PC-9 (cell line): ENCODE measurements at regions not wholly inside any gene's neighbourhood (a gene's known extent, or its start where the extent isn't known, plus 50 kb on each side); places are given as distances from the start of the nearest gene placed in this dataset.

Experiments
- BruUV-seq: library from RNA; stranded (reverse); fragments of 400-500 nt; replicated peaks from 2 replicates; lab custom pipeline; 2021; lab: Mats Ljungman, UMichigan
- CTCF ChIA-PET: fragments of 300-600 bp; sonication (Branson Sonifier 250); formaldehyde crosslinking; loops from one replicate; lab custom pipeline; 2022; ENCODE audit warnings: antibody characterized with exemption; lab: Charles Lee
- POLR2A ChIA-PET: fragments of 300-600 bp; sonication (Branson Sonifier 250); formaldehyde crosslinking; loops from one replicate; lab custom pipeline; 2022; ENCODE audit warnings: antibody characterized with exemption; ENCODE audit not compliant: unreplicated experiment; lab: Charles Lee
- DNase-seq, 2 experiments: peaks; one replicate each; pipeline versions ENCODE4 v3.0.0 to v3.0.0-alpha.2; 2015 to 2022; ENCODE audit warnings: mixed read lengths in 1 of 2
- H2AFZ ChIP-seq: fragments of 200-600 bp; sonication (generic); 2 replicates; pipeline ENCODE4 v1.8.1; 2017; ENCODE audit warnings: antibody characterized with exemption
- H3F3A ChIP-seq: fragments of 200-600 bp; sonication (generic); 2 replicates; pipeline ENCODE4 v1.8.1; 2017; ENCODE audit warnings: antibody characterized with exemption, mild to moderate bottlenecking, low read depth; ENCODE audit not compliant: insufficient read depth
- H3K27ac ChIP-seq: fragments of 200-600 bp; sonication (generic); 2 replicates; pipeline ENCODE4 v1.6.1; 2016; ENCODE audit warnings: mixed run types
- H3K27me3 ChIP-seq: fragments of 200-600 bp; sonication (generic); 2 replicates; pipeline ENCODE4 v1.6.1; 2016; ENCODE audit warnings: low read depth, mixed run types; ENCODE audit not compliant: insufficient read depth
- H3K36me3 ChIP-seq: fragments of 200-600 bp; sonication (generic); 2 replicates; pipeline ENCODE4 v1.6.1; 2016; ENCODE audit warnings: low read depth, mixed run types
- H3K4me1 ChIP-seq: fragments of 200-600 bp; sonication (generic); replicated peaks from 2 replicates; pipeline ENCODE4 v1.6.1; 2016; ENCODE audit warnings: mixed run types; ENCODE audit not compliant: insufficient read depth
- H3K4me2 ChIP-seq: fragments of 200-600 bp; sonication (generic); 2 replicates; pipeline ENCODE4 v1.6.1; 2017; ENCODE audit warnings: mixed run types
- H3K4me3 ChIP-seq: fragments of 200-600 bp; sonication (generic); 2 replicates; pipeline ENCODE4 v1.6.1; 2016; ENCODE audit warnings: mixed run types
- H3K79me2 ChIP-seq: fragments of 200-600 bp; sonication (generic); 2 replicates; pipeline ENCODE4 v1.6.1; 2017; ENCODE audit warnings: low read depth, mixed run types
- H3K9me2 ChIP-seq: fragments of 200-600 bp; sonication (generic); 2 replicates; pipeline ENCODE4 v1.8.1; 2017; ENCODE audit warnings: mild to moderate bottlenecking; ENCODE audit not compliant: insufficient read depth
- H3K9me3 ChIP-seq: fragments of 200-600 bp; sonication (generic); 2 replicates; pipeline ENCODE4 v1.8.1; 2016; ENCODE audit warnings: low read depth; ENCODE audit not compliant: insufficient read depth
- H4K20me1 ChIP-seq: fragments of 200-600 bp; sonication (generic); 2 replicates; pipeline ENCODE4 v1.8.1; 2017; ENCODE audit not compliant: insufficient read depth
- CTCF ChIP-seq: fragments of 200-600 bp; sonication (generic); conservative IDR thresholded peaks from 2 replicates; pipeline ENCODE4 v1.6.1; 2017; ENCODE audit warnings: mixed run types, antibody characterized with exemption, mild to moderate bottlenecking, moderate library complexity
- EZH2 ChIP-seq: fragments of 200-600 bp; sonication (generic); IDR thresholded peaks from 2 replicates; pipeline ENCODE4 v1.8.0; 2017; ENCODE audit warnings: antibody characterized with exemption, low read depth
- intact Hi-C: fragments of 100-400 bp; cut with micrococcal nuclease; formaldehyde crosslinking; loops from one replicate; pipeline ENCODE4 v1.10.0; 2022; ENCODE audit not compliant: unreplicated experiment

- Histone ChIP-seq H4K20me1 (no peaks in the 10 kb centered on the region), H3K79me2 (no peaks in the 10 kb centered on the region), H3F3A (no peaks in the 10 kb centered on the region), H3K27ac (no peak overlapping the region), H3K9me3 (no peaks in the 10 kb centered on the region), H3K36me3 (no peaks in the 10 kb centered on the region), H3K4me3 (no peak overlapping the region), H2AFZ (no peak overlapping the region), H3K9me2 (no peaks in the 10 kb centered on the region), H3K27me3 (peaks cover 88% of the 10 kb centered on the region), H3K4me2 (no peak overlapping the region), H3K4me1 (no peaks in the 10 kb centered on the region)
- no peak for TF ChIP-seq EZH2
- no peak for TF ChIP-seq CTCF
- POLR2A ChIA-PET: no interaction called here
- DNase-seq: no peak
- no TSS peak for BruUV-seq
- CTCF ChIA-PET: no interaction called here
- intact Hi-C loops: no loop called here
These were observed 205.6 kb downstream of the FOXL1 start for GRCh38 chr16:86783636-86784626.

GRCh38 chr16:86786338-86786737 lies 208.0 kb downstream of the FOXL1 start:
- intact Hi-C loops: no loop called here
- Histone ChIP-seq H3K9me3 (no peaks in the 10 kb centered on the region), H3K4me3 (no peak overlapping the region), H4K20me1 (no peaks in the 10 kb centered on the region), H3F3A (no peaks in the 10 kb centered on the region), H3K27me3 (peaks cover 88% of the 10 kb centered on the region), H3K4me2 (no peak overlapping the region), H2AFZ (no peak overlapping the region), H3K27ac (no peak overlapping the region), H3K36me3 (no peaks in the 10 kb centered on the region), H3K9me2 (no peaks in the 10 kb centered on the region), H3K4me1 (no peaks in the 10 kb centered on the region), H3K79me2 (no peaks in the 10 kb centered on the region)
- POLR2A ChIA-PET: no interaction called here
- BruUV-seq: no TSS peak
- TF ChIP-seq CTCF (no peak), EZH2 (no peak)
- DNase-seq: no peak
- CTCF ChIA-PET: no interaction called here

GRCh38 chr16:86786994-86787393 lies 208.6 kb downstream of the FOXL1 start:
- POLR2A ChIA-PET: no interaction called here
- CTCF ChIA-PET: interaction anchor here (0.5 kb wide), 1 partner anchor 534 kb away, joined by 6 read pairs; no protein-coding TSS in a partner anchor
- H2AFZ ChIP-seq: no peak overlapping the region
- peaks cover 88% of the 10 kb centered on the region for H3K27me3 ChIP-seq
- DNase-seq: no peak
- no peak overlapping the region for H3K4me2 ChIP-seq
- no peak overlapping the region for H3K4me3 ChIP-seq
- H3K36me3 ChIP-seq: no peaks in the 10 kb centered on the region
- H4K20me1 ChIP-seq: no peaks in the 10 kb centered on the region
- TF ChIP-seq EZH2 (no peak), CTCF (no peak)
- H3K27ac ChIP-seq: no peak overlapping the region
- intact Hi-C loops: no loop called here
- no peaks in the 10 kb centered on the region for H3K9me2 ChIP-seq
- no peaks in the 10 kb centered on the region for H3K4me1 ChIP-seq
- H3K79me2 ChIP-seq: no peaks in the 10 kb centered on the region
- no TSS peak for BruUV-seq
- no peaks in the 10 kb centered on the region for H3K9me3 ChIP-seq
- no peaks in the 10 kb centered on the region for H3F3A ChIP-seq
